Stomach smooth muscle (tissue), 2 donors: ENCODE measurements at regions not wholly inside any gene's neighbourhood (a gene's known extent, or its start where the extent isn't known, plus 50 kb on each side); places are given as distances from the start of the nearest gene placed in this dataset.
"Not testable (repeated sequence)": the region's sequence is repeated elsewhere in the genome, so short reads cannot be mapped to it uniquely, and the experiment has no call there.

Experiments used
- H3K27ac ChIP-seq: one replicate; pipeline ENCODE4 v1.7.0; 2013; ENCODE audit warnings: mild to moderate bottlenecking, low read length, inconsistent platforms
- H3K27me3 ChIP-seq, 2 donors: one replicate each; pipeline ENCODE4 v1.7.0; 2013; ENCODE audit warnings: low read length in 2 of 2; ENCODE audit not compliant: insufficient read depth in 2 of 2, control insufficient read depth in 1 of 2
- H3K36me3 ChIP-seq, 2 donors: one replicate each; pipeline ENCODE4 v1.7.0; 2013; ENCODE audit warnings: low read length in 2 of 2; ENCODE audit not compliant: control insufficient read depth in 2 of 2, insufficient read depth in 2 of 2
- H3K4me1 ChIP-seq: one replicate; pipeline ENCODE4 v1.7.0; 2013; ENCODE audit warnings: low read length; ENCODE audit not compliant: control insufficient read depth, insufficient read depth
- H3K4me3 ChIP-seq, 2 donors: one replicate each; pipeline ENCODE4 v1.7.0; 2013; ENCODE audit warnings: low read length in 2 of 2
- H3K9ac ChIP-seq, 2 donors: one replicate each; pipeline ENCODE4 v1.7.0; 2013; ENCODE audit warnings: low read length in 2 of 2, mild to moderate bottlenecking in 1 of 2
- H3K9me3 ChIP-seq, 2 donors: one replicate each; pipeline ENCODE4 v1.7.0; 2013; ENCODE audit warnings: low read length in 2 of 2; ENCODE audit not compliant: control insufficient read depth in 2 of 2
- donor health status: healthy.
- donor health status: Pancreatic carcinoma.

DNA sequence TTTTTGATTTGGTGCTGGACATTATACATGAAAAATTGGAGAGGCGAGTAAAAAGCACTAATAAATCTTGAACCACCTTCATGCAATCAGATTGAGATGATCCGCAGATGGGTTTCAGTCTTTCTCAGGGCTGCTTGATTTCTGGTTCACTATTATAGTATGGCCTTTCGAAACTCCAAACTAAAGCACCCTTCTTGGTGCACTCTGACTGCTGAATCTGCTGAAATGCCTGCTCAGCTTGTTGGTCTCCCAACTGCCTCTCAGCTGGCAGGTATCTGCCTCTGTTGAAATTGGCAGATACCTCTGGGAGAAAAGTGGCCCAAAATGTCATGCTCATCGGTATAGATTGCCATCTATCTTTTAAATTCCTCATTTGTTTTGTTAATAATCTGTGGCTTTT is 102.5 kb upstream of the WIPF3 start:
- H3K4me3 ChIP-seq, H3K27me3 ChIP-seq, H3K9ac ChIP-seq, H3K9me3 ChIP-seq, H3K27ac ChIP-seq, H3K36me3 ChIP-seq, H3K4me1 ChIP-seq: not testable (repeated sequence)

DNA sequence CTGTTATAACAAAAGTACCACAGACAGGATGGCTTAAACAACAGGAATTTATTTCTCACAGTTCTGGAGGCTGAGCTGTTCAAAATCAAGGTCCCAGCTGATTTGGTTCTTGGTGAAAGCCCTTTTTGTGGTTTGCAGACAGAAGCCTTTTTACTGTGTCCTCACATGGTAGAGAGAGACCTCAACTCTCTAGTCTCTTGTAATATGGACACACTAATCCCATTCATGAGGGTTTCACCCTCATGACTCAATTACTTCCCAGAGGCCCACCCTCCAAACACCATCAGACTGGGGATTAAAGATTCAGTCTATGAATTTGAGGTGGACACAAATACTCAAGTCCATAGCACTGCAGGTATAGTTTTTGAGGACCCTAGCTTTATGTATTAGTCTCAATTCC is 97.3 kb upstream of the WIPF3 start:
- H3K9ac ChIP-seq, H3K27ac ChIP-seq, H3K36me3 ChIP-seq, H3K9me3 ChIP-seq, H3K27me3 ChIP-seq, H3K4me3 ChIP-seq, H3K4me1 ChIP-seq: not testable (repeated sequence)

DNA sequence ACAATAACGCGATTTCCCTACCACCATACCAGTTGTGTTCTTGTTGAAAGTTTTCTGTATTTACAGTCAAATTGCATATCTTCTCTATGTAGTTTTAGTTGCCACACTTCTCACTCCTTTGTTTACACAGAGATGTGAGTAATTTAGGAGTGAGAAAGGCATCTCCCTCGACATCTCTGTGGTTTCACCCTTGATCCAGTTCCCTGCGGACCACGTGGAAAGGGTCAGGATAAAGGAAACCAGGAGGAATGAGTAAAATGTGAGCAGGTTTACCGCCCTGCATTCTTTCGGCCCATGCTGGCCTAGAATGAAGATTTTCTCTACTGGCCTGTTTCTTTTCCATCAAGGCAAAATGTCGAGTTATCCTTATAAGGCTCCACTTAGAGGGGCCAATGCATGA is 83.2 kb upstream of the WIPF3 start:
- H3K27me3 ChIP-seq, H3K9me3 ChIP-seq, H3K27ac ChIP-seq, H3K9ac ChIP-seq, H3K36me3 ChIP-seq, H3K4me1 ChIP-seq: not testable (repeated sequence)
- peak overlapping the region in 1 of 2 donors; percentile 31 for H3K4me3 ChIP-seq

DNA sequence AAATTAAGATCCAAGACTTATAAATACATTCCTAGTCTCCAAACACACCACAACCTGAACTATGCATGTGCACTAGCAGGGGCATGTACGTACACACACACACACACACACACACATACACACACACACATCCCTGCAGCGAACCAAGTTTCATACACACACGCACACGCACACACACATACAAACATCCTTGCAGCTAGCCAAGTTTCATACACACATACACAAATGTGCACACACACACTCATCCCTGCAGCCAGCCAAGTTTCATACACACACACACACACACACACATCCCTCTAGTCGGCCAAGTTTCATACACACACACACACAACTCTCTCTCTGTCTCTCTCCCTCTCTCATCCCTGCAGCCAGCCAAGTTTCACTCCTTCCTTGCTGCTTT is 82.7 kb upstream of the WIPF3 start:
- Histone ChIP-seq H3K27me3 (no peaks in the 10 kb centered on the region), H3K27ac (no peak overlapping the region), H3K9me3 (no peaks in the 10 kb centered on the region), H3K4me1 (peaks cover 4% of the 10 kb centered on the region), H3K4me3 (peak overlapping the region in 1 of 2 donors; percentile 61), H3K36me3 (no peaks in the 10 kb centered on the region), H3K9ac (no peak overlapping the region)

DNA sequence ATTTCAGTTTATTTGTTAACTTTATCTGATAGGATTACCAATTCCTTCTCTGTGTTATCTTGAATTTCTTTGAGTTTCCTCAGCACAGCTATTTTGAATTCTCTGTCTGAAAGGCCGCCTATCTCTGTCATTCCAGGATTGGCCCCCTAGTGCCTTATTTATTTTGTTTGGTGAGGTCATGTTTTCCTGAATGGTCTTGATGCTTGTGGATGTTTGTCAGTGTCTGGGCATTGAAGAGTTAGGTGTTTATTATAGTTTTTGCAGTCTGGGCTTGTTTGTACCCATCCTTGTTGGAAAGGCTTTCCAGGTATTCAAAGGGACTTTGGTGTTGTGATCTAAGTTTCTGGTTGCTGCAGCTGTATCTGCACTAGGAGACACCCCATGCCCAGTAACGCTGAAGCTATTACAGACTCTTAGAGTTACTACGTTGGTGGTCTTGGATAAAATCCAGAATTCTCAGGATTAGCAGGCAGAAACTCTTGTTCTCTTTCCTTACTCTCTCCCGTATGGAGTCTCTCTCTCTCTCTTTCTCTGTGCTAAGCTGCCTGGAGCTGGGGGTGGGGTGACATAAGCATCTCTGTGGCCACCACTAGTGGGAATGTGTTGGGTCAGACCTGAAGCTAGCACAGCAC is 76.7 kb upstream of the WIPF3 start:
- not testable (repeated sequence) for H3K9me3 ChIP-seq, H3K27ac ChIP-seq, H3K36me3 ChIP-seq, H3K9ac ChIP-seq, H3K4me3 ChIP-seq, H3K4me1 ChIP-seq, H3K27me3 ChIP-seq

DNA sequence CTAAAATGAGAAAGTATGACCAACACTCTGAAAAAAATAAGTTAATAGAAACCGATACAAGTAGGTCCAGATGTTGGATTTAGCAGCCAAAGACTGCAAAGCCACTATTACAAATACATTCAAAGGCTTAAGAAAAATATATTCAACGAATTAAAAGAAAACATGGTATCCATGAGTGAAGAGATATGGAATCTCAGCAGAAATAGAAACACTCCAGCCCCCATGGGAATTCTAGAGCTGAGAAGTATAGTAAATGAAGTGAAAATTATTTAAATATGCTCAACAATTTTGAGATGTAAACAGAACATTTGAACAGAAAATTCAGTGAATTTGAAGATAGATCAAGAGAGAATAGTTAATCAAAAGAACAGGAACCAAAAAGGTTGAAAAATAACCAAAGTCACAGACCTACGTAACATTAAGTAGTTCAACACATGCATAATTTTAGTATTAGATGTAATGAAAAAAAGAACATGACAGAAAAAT is 72.0 kb upstream of the WIPF3 start:
- Histone ChIP-seq H3K27ac (no peak overlapping the region), H3K9ac (no peak overlapping the region)

DNA sequence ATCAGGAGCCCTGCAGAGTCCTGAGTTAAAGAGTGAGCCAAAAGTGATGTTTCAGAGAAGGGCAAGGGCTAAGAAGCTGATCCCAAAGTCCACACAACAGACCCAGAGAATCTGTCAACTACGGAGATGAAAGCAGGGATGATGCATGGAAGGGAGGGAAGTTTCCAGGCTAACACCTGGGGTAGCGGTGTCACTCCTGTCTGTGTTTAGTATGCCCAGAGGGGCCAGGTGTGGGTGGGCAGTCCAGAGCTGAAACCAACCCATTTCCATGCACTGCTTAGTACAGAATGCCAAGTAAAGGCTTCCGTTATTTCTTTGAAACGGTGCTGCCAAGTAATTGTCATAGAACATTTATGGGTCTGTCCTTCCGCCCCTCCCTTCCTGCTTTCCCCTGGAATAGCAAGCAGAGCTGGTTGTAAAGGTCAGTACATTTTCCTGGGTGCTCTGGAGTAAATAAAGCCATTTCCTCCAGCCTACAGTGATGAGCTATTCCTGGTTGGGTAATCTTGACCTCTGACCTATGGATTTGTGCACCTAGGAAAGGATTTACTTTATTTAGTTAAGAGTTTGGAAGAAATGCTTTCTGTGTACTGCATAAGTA is 58.6 kb upstream of the WIPF3 start:
- H3K9ac ChIP-seq = not testable (repeated sequence)

More for the DNA sequence above, 72.0 kb upstream of the WIPF3 start:
- no peaks in the 10 kb centered on the region for H3K36me3 ChIP-seq
- no peaks in the 10 kb centered on the region for H3K4me1 ChIP-seq
- H3K27me3 ChIP-seq = no peaks in the 10 kb centered on the region
- H3K4me3 ChIP-seq = no peak overlapping the region
- H3K9me3 ChIP-seq = no peaks in the 10 kb centered on the region

DNA sequence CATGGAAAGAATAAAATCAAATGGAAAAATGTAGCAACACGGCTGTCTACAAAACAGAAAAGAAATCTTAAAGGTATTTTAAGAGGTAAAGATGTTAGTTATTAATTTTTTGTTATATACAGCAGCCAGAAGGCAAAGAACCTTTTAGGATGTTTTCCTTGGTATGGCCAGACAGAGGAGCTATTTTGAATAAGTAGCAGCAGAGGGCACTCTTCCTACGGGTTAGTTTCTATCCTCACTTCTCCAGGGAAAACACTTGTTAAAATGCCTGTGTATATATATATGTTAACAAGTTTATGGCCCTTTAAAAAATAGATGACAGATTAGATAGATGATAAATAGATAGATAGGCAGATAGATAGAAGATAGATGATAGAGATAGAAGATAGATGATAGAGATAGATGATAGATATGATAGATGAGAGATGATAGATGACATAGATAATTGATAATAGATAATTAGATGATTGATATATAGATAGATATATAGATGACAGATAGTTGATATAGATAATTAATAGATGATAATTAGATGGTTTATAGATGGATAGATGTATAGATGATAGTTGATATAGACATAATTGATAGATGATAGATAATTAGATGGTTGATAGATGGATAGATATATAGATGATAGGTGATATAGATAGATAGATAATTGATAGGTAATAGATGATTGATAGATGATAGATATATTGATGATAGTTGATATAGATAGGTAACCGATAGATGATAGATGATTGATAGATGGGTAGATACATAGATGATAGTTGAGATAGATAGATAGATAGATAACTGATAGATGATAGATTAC is 57.8 kb upstream of the WIPF3 start:
- Histone ChIP-seq H3K9me3 (no peaks in the 10 kb centered on the region), H3K4me3 (no peak overlapping the region), H3K27ac (no peak overlapping the region), H3K4me1 (peaks cover 5% of the 10 kb centered on the region), H3K27me3 (no peaks in the 10 kb centered on the region), H3K9ac (no peak overlapping the region), H3K36me3 (no peaks in the 10 kb centered on the region)

More for the DNA sequence above, 58.6 kb upstream of the WIPF3 start:
- not testable (repeated sequence) for H3K27me3 ChIP-seq, H3K4me3 ChIP-seq, H3K36me3 ChIP-seq, H3K27ac ChIP-seq, H3K9me3 ChIP-seq, H3K4me1 ChIP-seq

DNA sequence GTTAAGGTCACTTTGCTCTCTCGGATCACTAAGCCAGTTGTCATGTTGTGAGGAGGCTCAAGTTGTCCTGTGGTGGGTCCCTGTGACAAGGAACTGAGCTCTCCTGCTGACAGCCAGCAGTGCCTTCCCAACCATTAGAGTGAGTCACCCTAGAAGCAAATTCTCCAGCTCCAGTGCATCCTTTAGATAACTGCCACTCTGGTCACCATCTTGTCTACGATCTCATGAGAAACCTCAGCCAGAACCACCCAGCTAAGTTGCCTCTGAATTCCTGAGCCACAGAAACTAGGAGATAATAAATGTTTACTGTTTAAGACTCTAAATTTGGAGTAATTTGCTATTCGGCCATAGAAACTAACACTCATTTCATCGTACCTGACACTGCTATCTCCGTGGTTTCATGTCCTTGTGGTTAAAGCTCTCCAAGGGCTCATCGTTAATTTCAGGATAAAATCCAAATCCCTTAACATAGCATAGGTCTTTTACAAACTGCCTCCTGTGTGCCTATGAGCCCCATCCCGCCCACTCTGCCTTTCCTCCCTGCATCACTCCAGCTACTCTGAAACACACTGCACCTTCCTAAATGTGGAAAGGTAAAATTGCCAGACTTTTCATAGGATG is 56.5 kb upstream of the WIPF3 start:
- H3K4me1 ChIP-seq = peaks cover 5% of the 10 kb centered on the region
- H3K27ac ChIP-seq = no peak overlapping the region
- H3K9me3 ChIP-seq = no peaks in the 10 kb centered on the region
- H3K36me3 ChIP-seq = no peaks in the 10 kb centered on the region
- H3K27me3 ChIP-seq = no peaks in the 10 kb centered on the region
- H3K9ac ChIP-seq = no peak overlapping the region
- no peak overlapping the region for H3K4me3 ChIP-seq

DNA sequence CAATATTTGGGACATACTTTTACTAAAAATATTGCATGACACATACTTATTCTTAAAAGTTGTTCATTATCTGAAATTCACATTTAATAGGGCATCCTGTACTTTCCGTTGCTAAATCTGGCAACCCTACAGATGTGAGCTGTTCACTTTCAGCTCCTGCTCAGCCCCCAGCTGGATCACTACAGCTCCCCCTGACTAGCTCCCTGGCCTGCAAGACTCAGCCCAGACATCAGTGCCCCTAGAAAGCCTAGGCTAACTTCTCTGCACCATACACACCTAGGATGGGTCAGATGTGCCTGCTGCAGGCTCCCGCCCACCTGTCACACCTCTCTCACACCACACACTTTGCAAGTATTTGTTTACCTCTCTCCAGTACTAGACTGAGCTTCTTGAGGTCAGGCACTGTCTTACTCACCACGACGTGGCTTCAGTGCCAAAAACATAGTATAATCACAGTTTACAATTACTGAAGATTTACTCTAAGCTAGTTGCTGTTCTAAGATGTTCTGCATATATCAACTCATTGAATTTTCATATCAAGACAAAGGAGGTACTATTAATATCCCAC is 55.9 kb upstream of the WIPF3 start:
- H3K9ac ChIP-seq, H3K27ac ChIP-seq, H3K9me3 ChIP-seq, H3K4me1 ChIP-seq, H3K4me3 ChIP-seq, H3K27me3 ChIP-seq, H3K36me3 ChIP-seq: not testable (repeated sequence)
